K562 (cell line): ENCODE measurements at regions not wholly inside any gene's neighbourhood (a gene's known extent, or its start where the extent isn't known, plus 50 kb on each side); places are given as distances from the start of the nearest gene placed in this dataset.

Experiments used
- ATAC-seq: fragments of 200-7000 bp; cut with Tn5 transposase; 3 replicates; pipeline ENCODE4 v1.9.1; 2020; ENCODE audit warnings: moderate library complexity
- BruUV-seq: library from RNA; stranded (reverse); fragments of 400-500 nt; replicated peaks from 2 replicates; lab custom pipeline; 2021; lab: Mats Ljungman, UMichigan
- CTCF ChIA-PET: fragments of 300-600 bp; formaldehyde crosslinking; extraction: SDS; loops from one replicate; lab custom pipeline; 2021; ENCODE audit warnings: low intra/inter-chr PET ratio; lab: Yijun Ruan, JAX
- POLR2A ChIA-PET: fragments of 300-600, 350-650 bp; sonication (Branson Sonifier 250); formaldehyde crosslinking; extraction: SDS; loops from one replicate; lab custom pipeline; 2021; ENCODE audit warnings: antibody characterized with exemption, inconsistent platforms; lab: Yijun Ruan, JAX
- DNase-seq, 4 experiments: peaks; one replicate each; pipeline versions ENCODE4 v3.0.0 to v3.0.0-alpha.2; 2011 to 2018; ENCODE audit warnings: low spot score in 3 of 4, mixed read lengths in 3 of 4; ENCODE audit errors: extremely low read depth in 1 of 4
- FAIRE-seq: peaks from 2 replicates; lab custom pipeline; 2011; peaks lifted over from hg19 to GRCh38; lab: Jason Lieb, UNC
- H2AFZ ChIP-seq: 2 replicates; pipeline ENCODE4 v1.6.0; 2011; ENCODE audit warnings: low read depth, low read length, control low read depth, inconsistent platforms
- H3K27ac ChIP-seq: fragments of 200-600 bp; 3 replicates; pipeline ENCODE4 v1.8.0; 2011; ENCODE audit warnings: low read depth, mild to moderate bottlenecking, control low read depth, inconsistent platforms, low read length, moderate library complexity, mixed read lengths; ENCODE audit errors: extremely low read depth
- H3K27me3 ChIP-seq, 2 experiments: fragments of 300-600 bp in 1 of 2; 2 replicates in 1 of 2; 3 replicates in 1 of 2; pipeline versions ENCODE4 v1.6.0 to v1.8.0; 2011; ENCODE audit warnings: inconsistent platforms in 2 of 2, low read length in 2 of 2, mild to moderate bottlenecking in 1 of 2, mixed read lengths in 1 of 2, moderate library complexity in 1 of 2; ENCODE audit not compliant: control insufficient read depth in 2 of 2, insufficient read depth in 2 of 2
- H3K36me3 ChIP-seq: fragments of 300-600 bp; 3 replicates; pipeline ENCODE4 v1.8.0; 2011; ENCODE audit warnings: mild to moderate bottlenecking, low read length, inconsistent platforms; ENCODE audit not compliant: control insufficient read depth, insufficient read depth
- H3K4me1 ChIP-seq, 2 experiments: fragments of 200-600 bp in 1 of 2; replicated peaks in 1 of 2; 2 replicates in 1 of 2; 3 replicates in 1 of 2; pipeline versions ENCODE4 v1.5.1 to v1.8.0; 2011; ENCODE audit warnings: inconsistent platforms in 2 of 2, low read length in 2 of 2, mild to moderate bottlenecking in 1 of 2, mixed read lengths in 1 of 2, moderate library complexity in 1 of 2; ENCODE audit not compliant: control insufficient read depth in 2 of 2, insufficient read depth in 2 of 2
- H3K4me2 ChIP-seq: 2 replicates; pipeline ENCODE4 v1.6.1; 2011; ENCODE audit warnings: low read length, control low read depth, inconsistent platforms, mixed read lengths; ENCODE audit not compliant: insufficient read depth
- H3K4me3 ChIP-seq: fragments of 200-600 bp; sonication (generic), shearing (Covaris generic); 2 replicates; pipeline ENCODE4 v1.5.1; 2016; ENCODE audit warnings: control low read depth, inconsistent platforms
- H3K79me2 ChIP-seq: fragments of 200-600 bp; 3 replicates; pipeline ENCODE4 v1.8.0; 2011; ENCODE audit warnings: low read length, inconsistent platforms; ENCODE audit not compliant: control insufficient read depth, insufficient read depth
- H3K9ac ChIP-seq, 2 experiments: 2 replicates each; pipeline versions ENCODE4 v1.6.0 to v1.6.1; 2011; ENCODE audit warnings: low read depth in 2 of 2, low read length in 2 of 2, control low read depth in 1 of 2, inconsistent platforms in 1 of 2, mild to moderate bottlenecking in 1 of 2, mixed read lengths in 1 of 2; ENCODE audit not compliant: insufficient read depth in 1 of 2
- H3K9me1 ChIP-seq: one replicate; pipeline ENCODE4 v1.6.0; 2011; ENCODE audit warnings: inconsistent platforms, mild to moderate bottlenecking, low read length, moderate library complexity; ENCODE audit not compliant: control insufficient read depth, insufficient read depth
- H3K9me3 ChIP-seq: replicated peaks from 2 replicates; pipeline ENCODE4 v1.5.1; 2011; ENCODE audit warnings: low read depth, low read length, inconsistent platforms; ENCODE audit not compliant: control insufficient read depth, insufficient read depth
- H4K20me1 ChIP-seq: replicated peaks from 2 replicates; pipeline ENCODE4 v1.6.1; 2011; ENCODE audit warnings: low read length, inconsistent platforms, mixed read lengths; ENCODE audit not compliant: control insufficient read depth, insufficient read depth
- ATF3 ChIP-seq, 2 experiments: fragments of 450-650 bp in 1 of 2; sonication (generic) in 1 of 2; formaldehyde crosslinking in 1 of 2; IDR thresholded peaks in 1 of 2; conservative IDR thresholded peaks in 1 of 2; 2 replicates each; pipeline versions ENCODE4 v1.6.1 to v1.8.1; 2016 to 2023; ENCODE audit warnings: mild to moderate bottlenecking in 2 of 2, moderate library complexity in 2 of 2, inconsistent platforms in 1 of 2, missing genetic modification reagents in 1 of 2
- CTCF ChIP-seq, 3 experiments: IDR thresholded peaks in 2 of 3; conservative IDR thresholded peaks in 1 of 3; 2 replicates each; pipeline ENCODE4 v1.5.1; 2011 to 2012; ENCODE audit warnings: low read length in 3 of 3, mild to moderate bottlenecking in 3 of 3, control low read depth in 2 of 3, improper control_type of control experiment in 1 of 3, inconsistent platforms in 1 of 3, low read depth in 1 of 3, mixed read lengths in 1 of 3, moderate library complexity in 1 of 3; ENCODE audit not compliant: insufficient read depth in 2 of 3
- EGR1 ChIP-seq: fragments of 450-650 bp; conservative IDR thresholded peaks from 2 replicates; pipeline ENCODE4 v1.6.1; 2017; ENCODE audit warnings: mild to moderate bottlenecking
- PML ChIP-seq: IDR thresholded peaks from 2 replicates; pipeline ENCODE4 v1.6.1; 2012; ENCODE audit warnings: low read length, inconsistent platforms
- RAD21 ChIP-seq, 2 experiments: fragments of 250-450 bp in 1 of 2; fragments of 450-650 bp in 1 of 2; sonication (Bioruptor Pico) in 1 of 2; formaldehyde crosslinking in 1 of 2; IDR thresholded peaks in 1 of 2; conservative IDR thresholded peaks in 1 of 2; 2 replicates each; pipeline versions ENCODE4 v1.4.0 to v1.8.0; 2020 to 2022; ENCODE audit warnings: mild to moderate bottlenecking in 2 of 2, moderate library complexity in 1 of 2
- SMC3 ChIP-seq: conservative IDR thresholded peaks from 2 replicates; pipeline ENCODE4 v1.6.1; 2011; ENCODE audit warnings: low read depth, low read length, improper control_type of control experiment; ENCODE audit not compliant: insufficient read depth
- ZKSCAN3 ChIP-seq: fragments of 250-450 bp; sonication (Bioruptor Pico); IDR thresholded peaks from 2 replicates; pipeline ENCODE4 v1.4.0; 2020
- WGBS: fragments of 100-300 bp; shearing (Covaris generic); methylation state at CpG from one replicate; pipeline ENCODE4 v1.1.6; 2016; ENCODE audit warnings: low coverage, mixed read lengths; ENCODE audit not compliant: insufficient coverage; ENCODE audit errors: missing lambda C conversion rate; 5-methylcytosine and 5-hydroxymethylcytosine counted together
- in situ Hi-C: fragments of 300-500 bp; cut with MboI; formaldehyde crosslinking; loops from 4 replicates; pipeline ENCODE4 v1.15.0; 2018; ENCODE audit warnings: inconsistent platforms, mixed read lengths
- intact Hi-C: fragments of 100-400 bp; cut with micrococcal nuclease; formaldehyde crosslinking; loops from 2 replicates; pipeline ENCODE4 v1.14.2; 2022

GRCh38 chr1:98053471-98054366 lies 132.9 kb upstream of the DPYD start:
- H3K27ac ChIP-seq, result no peak overlapping the region
- H3K79me2 ChIP-seq, result no peaks in the 10 kb centered on the region
- H3K36me3 ChIP-seq, result no peaks in the 10 kb centered on the region
- no peaks in the 10 kb centered on the region for H3K27me3 ChIP-seq
- H3K9me3 ChIP-seq, result no peaks in the 10 kb centered on the region
- POLR2A ChIA-PET, result interaction anchor here (0.6 kb wide), 1 partner anchor 80 kb away, joined by 3 read pairs; no protein-coding TSS in a partner anchor
- no peak for TF ChIP-seq PML
- TF ChIP-seq ZKSCAN3 (CRISPR knock-in tag), result no peak
- no peak for TF ChIP-seq ATF3 (IDR thresholded peaks at IDR 0.05)
- TF ChIP-seq ATF3 (CRISPR knock-in tag; conservative IDR thresholded peaks at IDR 0.05), result no peak
- peak; percentile 31 for TF ChIP-seq EGR1
- TF ChIP-seq RAD21 (CRISPR knock-in tag; conservative IDR thresholded peaks at IDR 0.05 in 1 of 2, IDR thresholded peaks at IDR 0.05 in 1 of 2), result peak; percentile 42 to 65
- TF ChIP-seq CTCF (IDR thresholded peaks at IDR 0.05 in 2 of 3, conservative IDR thresholded peaks at IDR 0.05 in 1 of 3; ENCODE audit: insufficient read depth in 2 of 3, low read depth in 1 of 3, low read length in 3 of 3), result peak; percentile 47 to 65 (median 50); a peak in 4 of 6 replicates
- peak; percentile 48; the same call in 1 of the 2 replicates for TF ChIP-seq SMC3
- no TSS peak for BruUV-seq
- CTCF ChIA-PET, result interaction anchor here (1.2 kb wide), 1 partner anchor 1088 kb away, joined by 5 read pairs; no protein-coding TSS in a partner anchor
- WGBS, result 7% methylated on average over 50 of the region's 81 CpGs
- H2AFZ ChIP-seq, result no peak overlapping the region
- ATAC-seq, result peak; percentile 100
- in situ Hi-C loops (no loop called here), intact Hi-C loops (no loop called here)
- no peak overlapping the region for H3K4me2 ChIP-seq
- no peak for FAIRE-seq
- H4K20me1 ChIP-seq, result no peaks in the 10 kb centered on the region
- H3K4me1 ChIP-seq, result peaks cover 0 to 11% of the 10 kb centered on the region in 2 experiments; a peak in 1 of 5 replicates
- no peak overlapping the region; a peak in 1 of 4 replicates for H3K9ac ChIP-seq
- peak; percentile 31 to 64 (median 48) for DNase-seq
- no peaks in the 10 kb centered on the region for H3K9me1 ChIP-seq
- H3K4me3 ChIP-seq, result no peak overlapping the region
